ENCODE measurements at regions not wholly inside any gene's neighbourhood (a gene's known extent, or its start where the extent isn't known, plus 50 kb on each side); places are given as distances from the start of the nearest gene placed in this dataset.

DNA sequence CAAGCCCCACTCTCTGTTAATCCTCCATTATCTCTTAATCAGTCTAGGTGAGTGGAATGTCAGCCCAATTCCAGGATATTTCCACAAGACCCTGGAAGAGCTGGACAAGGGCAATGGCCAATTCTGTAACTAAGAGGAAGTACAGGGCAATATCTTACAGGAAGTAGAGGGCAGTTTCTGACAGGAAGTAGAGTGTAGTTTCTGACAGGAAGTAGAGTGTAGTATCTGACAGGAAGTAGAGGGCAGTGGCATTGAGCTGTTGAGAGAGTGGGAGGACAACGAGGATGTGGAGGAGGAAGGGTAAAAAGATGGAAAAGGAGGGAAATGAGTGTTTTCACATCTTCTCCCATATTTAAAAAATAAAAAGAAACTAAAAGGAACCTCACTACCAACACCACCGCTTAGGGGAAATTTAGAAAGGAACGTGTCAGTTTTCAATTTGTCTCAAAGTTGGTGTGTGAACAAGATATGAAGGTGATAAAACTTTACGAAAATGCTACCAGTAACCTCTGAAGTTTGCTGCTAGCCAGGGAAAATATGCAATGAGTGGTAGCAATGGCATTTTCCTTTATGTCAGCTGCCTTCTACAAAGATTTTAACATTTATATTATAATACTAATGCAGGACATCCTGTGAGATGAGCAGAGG, 430.9 kb upstream of the HNRNPA3 start:
- Histone ChIP-seq H2BK12ac (ENCODE audit: low read length in 2 of 2) (no peak overlapping the region), H2AFZ (ENCODE audit: low read depth, low read length) (no peak overlapping the region), H4K91ac (ENCODE audit: low read length) (no peak overlapping the region), H3K9ac (ENCODE audit: low read length) (no peak overlapping the region), H2AK5ac (ENCODE audit: low read length, severe bottlenecking) (no peak overlapping the region), H2BK120ac (ENCODE audit: low read depth, low read length) (no peak overlapping the region), H3K27me3 (ENCODE audit: control insufficient read depth in 1 of 2, insufficient read depth in 1 of 2, low read length in 2 of 2) (no peaks in the 10 kb centered on the region), H3K4me3 (ENCODE audit: insufficient read depth in 1 of 2, low read depth in 1 of 2, low read length in 2 of 2) (no peak overlapping the region), H2BK15ac (ENCODE audit: low read depth, poor library complexity, severe bottlenecking) (no peak overlapping the region), H3K27ac (ENCODE audit: low read length, poor library complexity, severe bottlenecking) (no peak overlapping the region), H2BK5ac (ENCODE audit: low read depth, low read length, poor library complexity, severe bottlenecking) (no peak overlapping the region), H3K18ac (ENCODE audit: low read depth in 1 of 2, low read length in 2 of 2) (no peak overlapping the region), H3K4ac (ENCODE audit: low read depth in 1 of 2, low read length in 2 of 2) (no peak overlapping the region), H3K36me3 (ENCODE audit: control insufficient read depth in 1 of 2, insufficient read depth in 2 of 2, low read depth in 1 of 2, low read length in 2 of 2) (no peaks in the 10 kb centered on the region), H4K8ac (ENCODE audit: low read length) (no peak overlapping the region), H3K14ac (ENCODE audit: low read length in 2 of 2) (no peak overlapping the region), H3K9me3 (ENCODE audit: control insufficient read depth, low read length) (no peaks in the 10 kb centered on the region), H3K4me2 (ENCODE audit: low read length, poor library complexity, severe bottlenecking) (no peak overlapping the region), H3K4me1 (ENCODE audit: control insufficient read depth, insufficient read depth, low read depth, low read length) (no peaks in the 10 kb centered on the region), H3K23ac (ENCODE audit: low read length in 2 of 2) (no peak overlapping the region), H3K79me1 (replicated peaks; ENCODE audit: low read length, poor library complexity, severe bottlenecking) (no peaks in the 10 kb centered on the region)
- DNase-seq, result no peak
- 59% methylated on average over 3 of the region's 4 CpGs for WGBS

DNA sequence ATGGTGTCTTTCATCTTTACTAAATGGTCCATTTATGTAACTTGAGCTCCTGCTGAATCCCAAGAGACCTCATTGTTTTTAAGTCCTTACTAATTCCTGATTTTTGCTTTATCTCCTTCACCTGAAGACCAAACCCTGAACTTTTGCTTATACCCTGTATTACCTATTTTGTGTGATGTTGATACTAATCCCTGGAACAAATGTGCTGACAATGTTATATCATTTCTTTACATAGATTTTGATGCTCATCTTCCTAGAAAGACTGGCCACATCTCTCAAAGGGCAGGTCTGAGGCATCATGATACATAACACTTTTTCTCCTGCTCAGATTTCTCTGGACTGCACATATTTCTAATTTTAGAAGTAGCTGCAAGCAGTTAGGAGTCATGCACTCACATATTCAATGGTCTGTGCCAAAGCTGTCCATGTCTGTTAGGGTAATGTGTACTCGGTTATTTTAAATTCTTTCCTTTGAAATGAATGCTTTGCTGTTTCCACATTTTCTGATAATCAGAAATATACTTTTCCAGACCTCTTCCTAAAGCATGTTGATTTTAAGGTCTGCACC, 427.9 kb upstream of the HNRNPA3 start:
- Histone ChIP-seq H3K9me3 (ENCODE audit: control insufficient read depth, low read length) (no peaks in the 10 kb centered on the region), H3K27ac (ENCODE audit: low read length, poor library complexity, severe bottlenecking) (no peak overlapping the region), H3K36me3 (ENCODE audit: control insufficient read depth in 1 of 2, insufficient read depth in 2 of 2, low read depth in 1 of 2, low read length in 2 of 2) (no peaks in the 10 kb centered on the region), H3K4me3 (ENCODE audit: insufficient read depth in 1 of 2, low read depth in 1 of 2, low read length in 2 of 2) (no peak overlapping the region), H3K23ac (ENCODE audit: low read length in 2 of 2) (no peak overlapping the region), H3K4me2 (ENCODE audit: low read length, poor library complexity, severe bottlenecking) (no peak overlapping the region), H2AFZ (ENCODE audit: low read depth, low read length) (no peak overlapping the region), H4K8ac (ENCODE audit: low read length) (no peak overlapping the region), H3K14ac (ENCODE audit: low read length in 2 of 2) (no peak overlapping the region), H3K9ac (ENCODE audit: low read length) (no peak overlapping the region), H3K4ac (ENCODE audit: low read depth in 1 of 2, low read length in 2 of 2) (no peak overlapping the region), H2BK15ac (ENCODE audit: low read depth, poor library complexity, severe bottlenecking) (no peak overlapping the region), H3K27me3 (ENCODE audit: control insufficient read depth in 1 of 2, insufficient read depth in 1 of 2, low read length in 2 of 2) (no peaks in the 10 kb centered on the region), H2BK5ac (ENCODE audit: low read depth, low read length, poor library complexity, severe bottlenecking) (no peak overlapping the region), H4K91ac (ENCODE audit: low read length) (no peak overlapping the region), H2AK5ac (ENCODE audit: low read length, severe bottlenecking) (no peak overlapping the region), H2BK12ac (ENCODE audit: low read length in 2 of 2) (no peak overlapping the region), H3K4me1 (ENCODE audit: control insufficient read depth, insufficient read depth, low read depth, low read length) (no peaks in the 10 kb centered on the region), H2BK120ac (ENCODE audit: low read depth, low read length) (no peak overlapping the region), H3K18ac (ENCODE audit: low read depth in 1 of 2, low read length in 2 of 2) (no peak overlapping the region), H3K79me1 (replicated peaks; ENCODE audit: low read length, poor library complexity, severe bottlenecking) (no peaks in the 10 kb centered on the region)
- DNase-seq, result no peak
- WGBS, result no CpG with 5 or more reads among the region's 1 CpG

DNA sequence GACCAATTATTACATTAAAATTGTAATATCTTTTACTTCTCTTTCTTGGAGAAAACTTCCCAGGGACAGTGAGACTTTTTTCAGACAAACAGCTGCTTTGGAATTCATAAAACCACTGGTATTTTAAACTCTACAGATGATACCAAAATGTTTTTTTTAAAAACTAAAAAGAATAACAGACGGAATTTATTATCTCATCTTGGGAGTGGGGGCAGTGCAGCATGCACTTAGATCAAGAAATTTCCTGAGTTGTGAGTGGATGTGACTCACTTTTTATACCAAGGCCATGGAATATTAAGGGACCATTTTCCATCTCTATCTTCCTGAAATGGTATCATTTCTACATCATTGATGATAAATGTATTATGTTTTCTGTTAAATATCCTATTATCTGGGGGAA, 422.8 kb upstream of the HNRNPA3 start:
- Histone ChIP-seq H2BK15ac (ENCODE audit: low read depth, poor library complexity, severe bottlenecking) (no peak overlapping the region), H2BK120ac (ENCODE audit: low read depth, low read length) (no peak overlapping the region), H3K27me3 (ENCODE audit: control insufficient read depth in 1 of 2, insufficient read depth in 1 of 2, low read length in 2 of 2) (no peaks in the 10 kb centered on the region), H2AK5ac (ENCODE audit: low read length, severe bottlenecking) (no peak overlapping the region), H4K91ac (ENCODE audit: low read length) (no peak overlapping the region), H3K9ac (ENCODE audit: low read length) (no peak overlapping the region), H3K14ac (ENCODE audit: low read length in 2 of 2) (no peak overlapping the region), H3K4ac (ENCODE audit: low read depth in 1 of 2, low read length in 2 of 2) (no peak overlapping the region), H3K36me3 (ENCODE audit: control insufficient read depth in 1 of 2, insufficient read depth in 2 of 2, low read depth in 1 of 2, low read length in 2 of 2) (no peaks in the 10 kb centered on the region), H3K23ac (ENCODE audit: low read length in 2 of 2) (no peak overlapping the region), H3K27ac (ENCODE audit: low read length, poor library complexity, severe bottlenecking) (no peak overlapping the region), H3K9me3 (ENCODE audit: control insufficient read depth, low read length) (no peaks in the 10 kb centered on the region), H2AFZ (ENCODE audit: low read depth, low read length) (no peak overlapping the region), H2BK5ac (ENCODE audit: low read depth, low read length, poor library complexity, severe bottlenecking) (no peak overlapping the region), H4K8ac (ENCODE audit: low read length) (no peak overlapping the region), H3K4me1 (ENCODE audit: control insufficient read depth, insufficient read depth, low read depth, low read length) (no peaks in the 10 kb centered on the region), H3K4me2 (ENCODE audit: low read length, poor library complexity, severe bottlenecking) (no peak overlapping the region), H3K4me3 (ENCODE audit: insufficient read depth in 1 of 2, low read depth in 1 of 2, low read length in 2 of 2) (no peak overlapping the region), H3K18ac (ENCODE audit: low read depth in 1 of 2, low read length in 2 of 2) (no peak overlapping the region), H3K79me1 (replicated peaks; ENCODE audit: low read length, poor library complexity, severe bottlenecking) (no peaks in the 10 kb centered on the region), H2BK12ac (ENCODE audit: low read length in 2 of 2) (no peak overlapping the region)
- WGBS, result no CpG with 5 or more reads among the region's 1 CpG
- DNase-seq, result no peak

DNA sequence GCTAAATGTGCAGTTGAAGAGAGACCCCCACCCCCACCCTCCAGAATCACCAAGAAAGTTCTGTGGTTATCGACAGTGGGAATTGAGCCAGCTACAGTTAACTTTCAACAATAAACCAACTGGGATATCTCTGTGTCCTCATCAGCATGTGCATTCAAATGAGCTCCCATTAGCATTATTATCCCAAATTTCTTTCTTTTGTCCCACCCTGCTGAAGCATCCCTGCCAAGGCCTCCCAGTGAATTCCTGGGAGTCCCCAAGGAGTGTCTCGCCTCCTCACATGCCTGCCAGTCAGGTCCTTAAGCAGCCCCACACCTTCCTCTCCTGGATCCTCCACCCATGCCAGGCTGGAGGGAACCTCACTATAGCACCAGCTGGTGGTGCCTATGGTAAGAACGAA, 422.1 kb upstream of the HNRNPA3 start:
- no peak overlapping the region for H4K91ac ChIP-seq (ENCODE audit: low read length)
- H3K36me3 ChIP-seq (ENCODE audit: control insufficient read depth in 1 of 2, insufficient read depth in 2 of 2, low read depth in 1 of 2, low read length in 2 of 2), result no peaks in the 10 kb centered on the region
- DNase-seq, result no peak
- H3K18ac ChIP-seq (ENCODE audit: low read depth in 1 of 2, low read length in 2 of 2), result no peak overlapping the region
- no peaks in the 10 kb centered on the region for H3K79me1 ChIP-seq (replicated peaks; ENCODE audit: low read length, poor library complexity, severe bottlenecking)
- H2BK12ac ChIP-seq (ENCODE audit: low read length in 2 of 2), result no peak overlapping the region
- no peak overlapping the region for H2BK15ac ChIP-seq (ENCODE audit: low read depth, poor library complexity, severe bottlenecking)
- H3K4me3 ChIP-seq (ENCODE audit: insufficient read depth in 1 of 2, low read depth in 1 of 2, low read length in 2 of 2), result no peak overlapping the region
- no peak overlapping the region for H3K14ac ChIP-seq (ENCODE audit: low read length in 2 of 2)
- no peak overlapping the region for H4K8ac ChIP-seq (ENCODE audit: low read length)
- no peak overlapping the region for H2AK5ac ChIP-seq (ENCODE audit: low read length, severe bottlenecking)
- no peak overlapping the region for H2AFZ ChIP-seq (ENCODE audit: low read depth, low read length)
- WGBS, result 88% methylated on average over 3 of the region's 3 CpGs
- no peak overlapping the region for H3K9ac ChIP-seq (ENCODE audit: low read length)
- no peak overlapping the region for H3K4ac ChIP-seq (ENCODE audit: low read depth in 1 of 2, low read length in 2 of 2)
- no peak overlapping the region for H2BK5ac ChIP-seq (ENCODE audit: low read depth, low read length, poor library complexity, severe bottlenecking)
- no peaks in the 10 kb centered on the region for H3K9me3 ChIP-seq (ENCODE audit: control insufficient read depth, low read length)
- H2BK120ac ChIP-seq (ENCODE audit: low read depth, low read length), result no peak overlapping the region
- no peak overlapping the region for H3K23ac ChIP-seq (ENCODE audit: low read length in 2 of 2)
- no peaks in the 10 kb centered on the region for H3K27me3 ChIP-seq (ENCODE audit: control insufficient read depth in 1 of 2, insufficient read depth in 1 of 2, low read length in 2 of 2)
- no peak overlapping the region for H3K27ac ChIP-seq (ENCODE audit: low read length, poor library complexity, severe bottlenecking)
- peak overlapping the region; percentile 6 for H3K4me2 ChIP-seq (ENCODE audit: low read length, poor library complexity, severe bottlenecking)
- no peaks in the 10 kb centered on the region for H3K4me1 ChIP-seq (ENCODE audit: control insufficient read depth, insufficient read depth, low read depth, low read length)
